ENCODE measurements at regions not wholly inside any gene's neighbourhood (a gene's known extent, or its start where the extent isn't known, plus 50 kb on each side); places are given as distances from the start of the nearest gene placed in this dataset.

GRCh38 chr4:92128676-92129075, 175.1 kb upstream of the GRID2 start:
- Mint-ChIP-seq H3K4me1 (no peaks in the 10 kb centered on the region), H3K27me3 (ENCODE audit: low read depth) (peaks cover 11% of the 10 kb centered on the region), H3K27ac (no peak overlapping the region), H3K36me3 (no peaks in the 10 kb centered on the region), H3K4me3 (no peak overlapping the region), H3K9me3 (peaks cover 6% of the 10 kb centered on the region)
- CTCF ChIA-PET, result no interaction called here
- TF ChIP-seq OVOL2 (CRISPR knock-in tag; IDR thresholded peaks at IDR 0.05; ENCODE audit: borderline replicate concordance) (no peak), PRRX2 (CRISPR knock-in tag; IDR thresholded peaks at IDR 0.05) (no peak), ZNF263 (CRISPR knock-in tag; IDR thresholded peaks at IDR 0.05; ENCODE audit: low read depth) (no peak), IRF2 (CRISPR knock-in tag; IDR thresholded peaks at IDR 0.05; ENCODE audit: borderline replicate concordance, low read depth) (no peak), EMX1 (CRISPR knock-in tag; IDR thresholded peaks at IDR 0.05) (no peak), ZNF425 (CRISPR knock-in tag; conservative IDR thresholded peaks at IDR 0.05) (no peak), E2F4 (CRISPR knock-in tag; IDR thresholded peaks at IDR 0.05; ENCODE audit: borderline replicate concordance, low read depth) (no peak), RELA (CRISPR knock-in tag; IDR thresholded peaks at IDR 0.05; ENCODE audit: borderline replicate concordance) (no peak)
- DNase-seq (ENCODE audit: low spot score) (no peak), ATAC-seq (no peak)
- POLR2A ChIA-PET, result no interaction called here

- Mint-ChIP-seq H3K4me3 (no peak overlapping the region), H3K9me3 (peaks cover 6% of the 10 kb centered on the region), H3K27me3 (ENCODE audit: low read depth) (peaks cover 11% of the 10 kb centered on the region), H3K4me1 (no peaks in the 10 kb centered on the region), H3K36me3 (no peaks in the 10 kb centered on the region), H3K27ac (no peak overlapping the region; the same call in 1 of the 2 replicates)
- no peak for DNase-seq (ENCODE audit: low spot score)
- TF ChIP-seq NFATC4 (CRISPR knock-in tag; IDR thresholded peaks at IDR 0.05) (no peak), EMX1 (CRISPR knock-in tag; IDR thresholded peaks at IDR 0.05) (no peak), ZNF425 (CRISPR knock-in tag; conservative IDR thresholded peaks at IDR 0.05) (no peak), ZNF423 (CRISPR knock-in tag; IDR thresholded peaks at IDR 0.05) (no peak), TEAD4 (CRISPR knock-in tag; IDR thresholded peaks at IDR 0.05) (no peak), STAT6 (CRISPR knock-in tag; conservative IDR thresholded peaks at IDR 0.05; ENCODE audit: low read depth) (no peak), ZMAT4 (CRISPR knock-in tag; IDR thresholded peaks at IDR 0.05) (no peak), HMGXB4 (CRISPR knock-in tag; IDR thresholded peaks at IDR 0.05) (no peak)
- POLR2A ChIA-PET, result no interaction called here
- ATAC-seq, result no peak
- CTCF ChIA-PET, result no interaction called here
Measured at GRCh38 chr4:92129408-92129994, 174.3 kb upstream of the GRID2 start.
